Osteoblast (primary cell): ENCODE measurements at regions not wholly inside any gene's neighbourhood (a gene's known extent, or its start where the extent isn't known, plus 50 kb on each side); places are given as distances from the start of the nearest gene placed in this dataset.

ENCODE experiments used
- DNase-seq: peaks from one replicate; pipeline ENCODE4 v3.0.0; 2011; ENCODE audit warnings: low spot score, mixed read lengths; ENCODE audit not compliant: insufficient read length; ENCODE audit errors: missing footprints
- H2AFZ ChIP-seq: 2 replicates; pipeline ENCODE4 v1.6.0; 2011; ENCODE audit warnings: mild to moderate bottlenecking, low read length
- H3K27ac ChIP-seq: 2 replicates; pipeline ENCODE4 v1.5.1; 2011; ENCODE audit warnings: mild to moderate bottlenecking, low read depth, low read length, moderate library complexity
- H3K27me3 ChIP-seq: 2 replicates; pipeline ENCODE4 v1.6.0; 2012; ENCODE audit warnings: mild to moderate bottlenecking, control low read depth, inconsistent platforms, low read length, moderate library complexity; ENCODE audit not compliant: insufficient read depth
- H3K36me3 ChIP-seq: 2 replicates; pipeline ENCODE4 v1.5.1; 2011; ENCODE audit warnings: mild to moderate bottlenecking, low read length, control low read depth, moderate library complexity; ENCODE audit not compliant: insufficient read depth
- H3K4me1 ChIP-seq: 2 replicates; pipeline ENCODE4 v1.5.1; 2011; ENCODE audit warnings: mild to moderate bottlenecking, low read length, control low read depth, moderate library complexity; ENCODE audit not compliant: insufficient read depth
- H3K4me2 ChIP-seq: 2 replicates; pipeline ENCODE4 v1.6.0; 2011; ENCODE audit warnings: mild to moderate bottlenecking, low read length; ENCODE audit not compliant: insufficient read depth
- H3K4me3 ChIP-seq: fragments of 200-600 bp; sonication (generic); 3 replicates; pipeline ENCODE4 v1.5.1; 2012; ENCODE audit warnings: mild to moderate bottlenecking, low read length, inconsistent platforms; ENCODE audit not compliant: insufficient read depth
- H3K79me2 ChIP-seq: 2 replicates; pipeline ENCODE4 v1.6.0; 2012; ENCODE audit warnings: mild to moderate bottlenecking, low read length, control low read depth, inconsistent platforms; ENCODE audit not compliant: insufficient read depth
- H3K9me3 ChIP-seq: 2 replicates; pipeline ENCODE4 v1.5.1; 2011; ENCODE audit warnings: low read depth, low read length, control low read depth
- H4K20me1 ChIP-seq: 2 replicates; pipeline ENCODE4 v1.6.0; 2012; ENCODE audit warnings: mild to moderate bottlenecking, low read length, control low read depth; ENCODE audit not compliant: insufficient read depth
- CTCF ChIP-seq: IDR thresholded peaks from 2 replicates; pipeline ENCODE4 v1.5.1; 2011; ENCODE audit warnings: mild to moderate bottlenecking, low read depth, low read length, moderate library complexity; ENCODE audit errors: extremely low read depth

DNA sequence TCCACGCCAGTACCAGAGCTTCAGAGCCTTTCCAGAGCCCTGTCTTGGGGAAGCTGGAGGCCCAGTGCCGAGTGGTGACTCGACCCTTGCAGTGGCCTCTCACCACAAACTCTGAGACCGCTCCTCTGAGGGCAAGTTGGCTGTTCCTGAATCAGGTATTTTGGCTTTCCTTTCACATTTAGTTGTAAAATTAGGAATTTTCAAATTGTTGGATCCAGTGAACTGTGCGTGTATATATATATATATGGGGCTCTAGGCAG is 128.7 kb upstream of the UNC5B start:
- H3K4me2 ChIP-seq, result no peak overlapping the region
- H3K36me3 ChIP-seq, result no peaks in the 10 kb centered on the region
- TF ChIP-seq CTCF, result no peak
- no peaks in the 10 kb centered on the region for H3K9me3 ChIP-seq
- no peaks in the 10 kb centered on the region for H3K79me2 ChIP-seq
- no peaks in the 10 kb centered on the region for H3K4me1 ChIP-seq
- H4K20me1 ChIP-seq, result no peaks in the 10 kb centered on the region
- H3K4me3 ChIP-seq, result no peak overlapping the region
- no peak overlapping the region for H2AFZ ChIP-seq
- H3K27ac ChIP-seq, result no peak overlapping the region
- no peak for DNase-seq
- peaks cover 14% of the 10 kb centered on the region for H3K27me3 ChIP-seq

DNA sequence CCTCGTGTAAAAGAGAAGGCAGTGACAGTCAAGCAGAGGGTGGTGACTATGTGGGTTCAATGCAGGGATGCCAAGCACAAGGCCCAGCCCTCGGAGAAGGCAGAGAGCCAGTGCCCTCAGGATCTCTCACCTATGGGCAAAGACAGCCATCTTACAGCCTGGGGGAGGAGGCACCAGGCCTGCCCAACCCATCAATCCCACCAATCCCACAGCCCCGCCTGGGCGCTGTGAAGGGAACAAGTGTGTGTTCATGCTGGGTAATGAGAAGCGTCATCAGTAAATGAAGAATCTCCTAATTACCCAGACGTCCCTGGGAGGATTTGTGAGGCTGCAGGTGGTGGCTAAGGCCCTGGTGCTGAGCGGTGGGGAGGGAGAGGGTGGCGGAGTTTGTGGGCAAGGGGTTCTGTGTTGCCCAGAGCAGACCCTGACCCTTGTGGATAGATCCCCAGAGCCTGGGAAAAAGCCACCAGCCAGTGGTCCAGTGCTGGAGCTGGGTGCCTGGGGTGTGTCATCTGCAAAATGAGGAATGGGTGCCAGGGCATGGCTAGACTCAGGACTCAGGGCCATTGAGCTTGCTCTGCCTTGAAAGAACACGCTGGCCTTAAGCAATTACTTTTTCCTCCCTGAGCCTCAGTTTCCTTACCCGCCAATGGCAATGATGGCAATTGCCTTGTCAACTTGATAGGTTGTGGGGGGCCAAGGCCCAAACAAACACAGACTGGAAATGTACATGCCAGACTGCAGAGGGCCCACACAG is 128.1 kb upstream of the UNC5B start:
- Histone ChIP-seq H3K9me3 (no peaks in the 10 kb centered on the region), H4K20me1 (no peaks in the 10 kb centered on the region), H3K27me3 (peaks cover 14% of the 10 kb centered on the region), H3K79me2 (no peaks in the 10 kb centered on the region), H3K4me3 (no peak overlapping the region), H3K4me2 (no peak overlapping the region), H3K36me3 (no peaks in the 10 kb centered on the region), H2AFZ (no peak overlapping the region), H3K27ac (no peak overlapping the region), H3K4me1 (no peaks in the 10 kb centered on the region)
- DNase-seq, result no peak
- no peak for TF ChIP-seq CTCF

GRCh38 chr10:71084818-71085126 is 127.6 kb upstream of the UNC5B start:
- no peak overlapping the region for H3K4me2 ChIP-seq
- H3K4me1 ChIP-seq, result no peaks in the 10 kb centered on the region
- peaks cover 14% of the 10 kb centered on the region for H3K27me3 ChIP-seq
- no peaks in the 10 kb centered on the region for H3K36me3 ChIP-seq
- no peaks in the 10 kb centered on the region for H4K20me1 ChIP-seq
- H3K4me3 ChIP-seq, result no peak overlapping the region
- H3K27ac ChIP-seq, result no peak overlapping the region
- no peak overlapping the region for H2AFZ ChIP-seq
- peak; percentile 5 for DNase-seq
- H3K79me2 ChIP-seq, result no peaks in the 10 kb centered on the region
- TF ChIP-seq CTCF, result no peak
- no peaks in the 10 kb centered on the region for H3K9me3 ChIP-seq

- H3K36me3 ChIP-seq, result no peaks in the 10 kb centered on the region
- DNase-seq, result peak; percentile 37
- H4K20me1 ChIP-seq, result no peaks in the 10 kb centered on the region
- H3K27ac ChIP-seq, result no peak overlapping the region
- H3K27me3 ChIP-seq, result peaks cover 10% of the 10 kb centered on the region
- no peak overlapping the region for H3K4me2 ChIP-seq
- H3K79me2 ChIP-seq, result no peaks in the 10 kb centered on the region
- no peak overlapping the region for H3K4me3 ChIP-seq
- H3K9me3 ChIP-seq, result no peaks in the 10 kb centered on the region
- no peak overlapping the region for H2AFZ ChIP-seq
- H3K4me1 ChIP-seq, result no peaks in the 10 kb centered on the region
- TF ChIP-seq CTCF, result no peak
Measured at GRCh38 chr10:71085689-71086438, 126.5 kb upstream of the UNC5B start.
